ENCODE measurements at regions not wholly inside any gene's neighbourhood (a gene's known extent, or its start where the extent isn't known, plus 50 kb on each side); places are given as distances from the start of the nearest gene placed in this dataset.

DNA sequence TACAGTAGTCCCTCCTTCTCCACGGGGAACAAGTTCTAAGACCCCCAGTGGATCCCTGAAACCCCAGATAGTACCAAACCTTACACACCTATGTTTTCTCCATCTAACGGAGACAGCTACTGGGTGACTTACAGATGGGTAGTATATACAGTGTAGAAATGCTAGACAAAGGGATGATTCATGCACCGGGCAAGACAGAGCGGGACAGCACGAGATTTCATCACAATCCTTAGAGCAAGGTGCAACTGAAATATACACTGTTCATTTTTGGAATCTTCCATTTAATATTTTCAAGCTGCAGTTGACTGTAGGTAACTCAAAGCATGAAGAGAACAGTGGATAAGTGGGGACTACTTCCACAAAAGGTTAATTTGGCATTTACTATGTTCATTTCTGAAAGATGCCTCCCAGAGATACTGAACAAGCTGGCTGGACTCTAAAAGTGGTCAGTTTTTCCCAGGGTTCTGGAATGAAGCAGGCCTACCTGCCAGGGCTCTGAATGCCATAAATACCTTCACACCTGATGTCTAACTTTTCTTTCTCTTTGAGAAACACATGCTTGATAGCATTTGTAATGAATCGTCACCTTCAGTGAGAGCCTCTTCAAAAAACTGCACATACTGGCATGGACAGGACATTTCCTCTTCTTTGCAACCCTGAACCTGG is 127.7 kb upstream of the FOXN3 start:
- Histone ChIP-seq H2AFZ (ENCODE audit: low read length) (no peak overlapping the region), H3K4me3 (ENCODE audit: insufficient read depth, low read length) (no peak overlapping the region), H3K27ac (ENCODE audit: low read depth, low read length) (no peak overlapping the region), H3K4me2 (ENCODE audit: insufficient read depth, low read length) (no peak overlapping the region), H3K36me3 (ENCODE audit: insufficient read depth, low read length) (no peaks in the 10 kb centered on the region), H3K4me1 (ENCODE audit: insufficient read depth, low read length) (peaks cover 19% of the 10 kb centered on the region), H3K9me3 (ENCODE audit: low read depth, low read length) (no peaks in the 10 kb centered on the region), H3K79me2 (ENCODE audit: insufficient read depth, low read length) (no peaks in the 10 kb centered on the region), H4K20me1 (ENCODE audit: insufficient read depth, low read length) (no peaks in the 10 kb centered on the region), H3K27me3 (ENCODE audit: insufficient read depth, low read length) (no peaks in the 10 kb centered on the region)
- no peak for DNase-seq (ENCODE audit: insufficient read length, low spot score, missing footprints)
- no peak for TF ChIP-seq CTCF (IDR thresholded peaks at IDR 0.05; ENCODE audit: extremely low read depth, low read depth, low read length)

GRCh38 chr14:89543425-89543790 is 126.4 kb upstream of the FOXN3 start:
- Histone ChIP-seq H3K4me2 (ENCODE audit: insufficient read depth, low read length) (no peak overlapping the region), H3K27me3 (ENCODE audit: insufficient read depth, low read length) (no peaks in the 10 kb centered on the region), H3K36me3 (ENCODE audit: insufficient read depth, low read length) (no peaks in the 10 kb centered on the region), H3K79me2 (ENCODE audit: insufficient read depth, low read length) (no peaks in the 10 kb centered on the region), H3K4me3 (ENCODE audit: insufficient read depth, low read length) (no peak overlapping the region), H3K9me3 (ENCODE audit: low read depth, low read length) (no peaks in the 10 kb centered on the region), H2AFZ (ENCODE audit: low read length) (no peak overlapping the region), H3K27ac (ENCODE audit: low read depth, low read length) (no peak overlapping the region), H4K20me1 (ENCODE audit: insufficient read depth, low read length) (no peaks in the 10 kb centered on the region), H3K4me1 (ENCODE audit: insufficient read depth, low read length) (peaks cover 24% of the 10 kb centered on the region)
- DNase-seq (ENCODE audit: insufficient read length, low spot score, missing footprints): no peak
- TF ChIP-seq CTCF (IDR thresholded peaks at IDR 0.05; ENCODE audit: extremely low read depth, low read depth, low read length): no peak

DNA sequence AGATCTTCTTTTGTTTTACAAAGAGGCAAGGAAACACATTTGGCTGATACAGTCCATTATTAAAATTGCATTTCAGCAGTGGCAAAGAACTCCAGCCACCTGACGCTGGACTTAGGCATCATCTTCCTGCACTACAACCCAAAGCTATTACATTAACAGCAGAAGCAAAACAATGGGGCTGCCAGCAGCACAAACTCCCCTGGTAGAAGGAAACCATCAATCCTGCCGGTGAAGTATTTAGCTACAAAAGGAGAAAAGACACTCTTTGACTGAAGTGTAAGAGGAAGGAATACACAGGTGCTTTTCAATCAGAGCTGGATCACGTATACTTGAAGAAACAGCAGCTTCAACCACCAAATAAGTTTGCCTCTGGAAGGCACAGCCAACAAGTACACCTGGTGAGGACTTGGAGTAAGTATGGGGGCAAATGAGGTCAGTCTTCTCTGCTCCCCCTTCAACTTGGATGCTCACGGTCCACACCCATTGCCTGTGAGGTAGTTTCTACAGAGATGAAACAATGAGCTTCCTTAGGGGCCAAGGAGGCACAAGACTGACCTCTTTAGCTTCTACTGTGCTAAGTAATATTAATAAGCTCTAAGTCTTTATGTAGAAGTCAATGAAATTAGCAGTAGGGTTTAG is 125.9 kb upstream of the FOXN3 start:
- no peaks in the 10 kb centered on the region for H3K36me3 ChIP-seq (ENCODE audit: insufficient read depth, low read length)
- H3K9me3 ChIP-seq (ENCODE audit: low read depth, low read length): no peaks in the 10 kb centered on the region
- H3K27ac ChIP-seq (ENCODE audit: low read depth, low read length): no peak overlapping the region
- no peaks in the 10 kb centered on the region for H3K27me3 ChIP-seq (ENCODE audit: insufficient read depth, low read length)
- H4K20me1 ChIP-seq (ENCODE audit: insufficient read depth, low read length): no peaks in the 10 kb centered on the region
- H2AFZ ChIP-seq (ENCODE audit: low read length): no peak overlapping the region
- no peak for DNase-seq (ENCODE audit: insufficient read length, low spot score, missing footprints)
- no peak overlapping the region for H3K4me3 ChIP-seq (ENCODE audit: insufficient read depth, low read length)
- no peak overlapping the region for H3K4me2 ChIP-seq (ENCODE audit: insufficient read depth, low read length)
- no peaks in the 10 kb centered on the region for H3K79me2 ChIP-seq (ENCODE audit: insufficient read depth, low read length)
- peaks cover 24% of the 10 kb centered on the region for H3K4me1 ChIP-seq (ENCODE audit: insufficient read depth, low read length)
- no peak for TF ChIP-seq CTCF (IDR thresholded peaks at IDR 0.05; ENCODE audit: extremely low read depth, low read depth, low read length)

- Histone ChIP-seq H3K79me2 (ENCODE audit: insufficient read depth, low read length) (no peaks in the 10 kb centered on the region), H3K4me3 (ENCODE audit: insufficient read depth, low read length) (peak overlapping the region; percentile 24), H3K27me3 (ENCODE audit: insufficient read depth, low read length) (no peaks in the 10 kb centered on the region), H3K4me2 (ENCODE audit: insufficient read depth, low read length) (peak overlapping the region; percentile 49), H4K20me1 (ENCODE audit: insufficient read depth, low read length) (no peaks in the 10 kb centered on the region), H2AFZ (ENCODE audit: low read length) (peak overlapping the region; percentile 56), H3K4me1 (ENCODE audit: insufficient read depth, low read length) (peaks cover 24% of the 10 kb centered on the region), H3K9me3 (ENCODE audit: low read depth, low read length) (no peaks in the 10 kb centered on the region), H3K36me3 (ENCODE audit: insufficient read depth, low read length) (no peaks in the 10 kb centered on the region), H3K27ac (ENCODE audit: low read depth, low read length) (peak overlapping the region; percentile 58)
- DNase-seq (ENCODE audit: insufficient read length, low spot score, missing footprints): peak; percentile 83
- no peak for TF ChIP-seq CTCF (IDR thresholded peaks at IDR 0.05; ENCODE audit: extremely low read depth, low read depth, low read length)
Measured at GRCh38 chr14:89540830-89541470, 123.9 kb upstream of the FOXN3 start.

All from osteoblast (primary cell).